ENCODE measurements at regions not wholly inside any gene's neighbourhood (a gene's known extent, or its start where the extent isn't known, plus 50 kb on each side); places are given as distances from the start of the nearest gene placed in this dataset.

GRCh38 chr14:83969998-83970397, 1559.9 kb upstream of the FLRT2 start:
- TF ChIP-seq EZH2phosphoT487 (IDR thresholded peaks at IDR 0.05; ENCODE audit: insufficient read depth, low read depth) (no peak), EZH2 (IDR thresholded peaks at IDR 0.05; ENCODE audit: insufficient read depth, poor library complexity, severe bottlenecking) (no peak)
- Histone ChIP-seq H3K4me3 (no peak overlapping the region), H3K9me3 (ENCODE audit: low read depth) (peaks cover 3% of the 10 kb centered on the region), H3K4me1 (ENCODE audit: insufficient read depth) (no peaks in the 10 kb centered on the region), H3K27me3 (replicated peaks; ENCODE audit: insufficient read depth) (no peaks in the 10 kb centered on the region), H3K9ac (no peak overlapping the region), H3K9me2 (ENCODE audit: insufficient read depth) (no peaks in the 10 kb centered on the region), H3K79me2 (ENCODE audit: insufficient read depth) (no peaks in the 10 kb centered on the region), H3K27ac (no peak overlapping the region), H2AFZ (no peak overlapping the region), H3F3A (ENCODE audit: insufficient read depth) (no peaks in the 10 kb centered on the region), H3K4me2 (ENCODE audit: unreplicated experiment) (no peak overlapping the region), H4K20me1 (ENCODE audit: insufficient read depth) (no peaks in the 10 kb centered on the region), H3K36me3 (ENCODE audit: low read depth) (no peaks in the 10 kb centered on the region)
- no peak for DNase-seq
- in situ Hi-C loops (cut with MboI): no loop called here
- WGBS, 2 experiments (ENCODE audit: low coverage in 1 of 2, low lambda C conversion rate in 2 of 2, missing lambda C conversion rate in 2 of 2): 3 to 4% methylated on average over 5 of the region's 5 CpGs

- TF ChIP-seq EZH2 (IDR thresholded peaks at IDR 0.05; ENCODE audit: insufficient read depth, poor library complexity, severe bottlenecking) (no peak), EZH2phosphoT487 (IDR thresholded peaks at IDR 0.05; ENCODE audit: insufficient read depth, low read depth) (no peak)
Observed at GRCh38 chr14:83972631-83973030, 1557.3 kb upstream of the FLRT2 start.

GRCh38 chr14:83974647-83975163, 1555.2 kb upstream of the FLRT2 start:
- no peak overlapping the region for H3K4me2 ChIP-seq (ENCODE audit: unreplicated experiment)
- WGBS, 2 experiments (ENCODE audit: low coverage in 1 of 2, low lambda C conversion rate in 2 of 2, missing lambda C conversion rate in 2 of 2): 41 to 42% methylated on average over 5 of the region's 5 CpGs
- no peaks in the 10 kb centered on the region for H3K9me3 ChIP-seq (ENCODE audit: low read depth)
- H3K4me3 ChIP-seq: no peak overlapping the region
- no peaks in the 10 kb centered on the region for H3K27me3 ChIP-seq (replicated peaks; ENCODE audit: insufficient read depth)
- H2AFZ ChIP-seq: no peak overlapping the region
- no peaks in the 10 kb centered on the region for H3K79me2 ChIP-seq (ENCODE audit: insufficient read depth)
- DNase-seq: no peak
- H3K9me2 ChIP-seq (ENCODE audit: insufficient read depth): no peaks in the 10 kb centered on the region
- no peaks in the 10 kb centered on the region for H3K4me1 ChIP-seq (ENCODE audit: insufficient read depth)
- in situ Hi-C loops (cut with MboI): no loop called here
- no peak for TF ChIP-seq EZH2 (IDR thresholded peaks at IDR 0.05; ENCODE audit: insufficient read depth, poor library complexity, severe bottlenecking)
- no peak for TF ChIP-seq EZH2phosphoT487 (IDR thresholded peaks at IDR 0.05; ENCODE audit: insufficient read depth, low read depth)
- H3K36me3 ChIP-seq (ENCODE audit: low read depth): no peaks in the 10 kb centered on the region
- H3K9ac ChIP-seq: no peak overlapping the region
- no peaks in the 10 kb centered on the region for H3F3A ChIP-seq (ENCODE audit: insufficient read depth)
- H3K27ac ChIP-seq: no peak overlapping the region
- H4K20me1 ChIP-seq (ENCODE audit: insufficient read depth): no peaks in the 10 kb centered on the region

More at GRCh38 chr14:83972631-83973030, 1557.3 kb upstream of the FLRT2 start:
- Histone ChIP-seq H3K4me1 (ENCODE audit: insufficient read depth) (no peaks in the 10 kb centered on the region), H2AFZ (no peak overlapping the region), H3K9me2 (ENCODE audit: insufficient read depth) (no peaks in the 10 kb centered on the region), H4K20me1 (ENCODE audit: insufficient read depth) (no peaks in the 10 kb centered on the region), H3K79me2 (ENCODE audit: insufficient read depth) (no peaks in the 10 kb centered on the region), H3K4me3 (no peak overlapping the region), H3K9ac (no peak overlapping the region), H3K36me3 (ENCODE audit: low read depth) (no peaks in the 10 kb centered on the region), H3K27ac (no peak overlapping the region), H3K4me2 (ENCODE audit: unreplicated experiment) (no peak overlapping the region), H3K9me3 (ENCODE audit: low read depth) (no peaks in the 10 kb centered on the region), H3K27me3 (replicated peaks; ENCODE audit: insufficient read depth) (no peaks in the 10 kb centered on the region), H3F3A (ENCODE audit: insufficient read depth) (no peaks in the 10 kb centered on the region)
- in situ Hi-C loops (cut with MboI): no loop called here
- no peak for DNase-seq
- WGBS, 2 experiments (ENCODE audit: low coverage in 1 of 2, low lambda C conversion rate in 2 of 2, missing lambda C conversion rate in 2 of 2): 12 to 21% methylated on average over 3 of the region's 3 CpGs

- H3K27ac ChIP-seq: no peak overlapping the region
- in situ Hi-C loops (cut with MboI): no loop called here
Observed at GRCh38 chr14:83975435-83975834, 1554.5 kb upstream of the FLRT2 start.

More at GRCh38 chr14:83975435-83975834, 1554.5 kb upstream of the FLRT2 start:
- Histone ChIP-seq H3K79me2 (ENCODE audit: insufficient read depth) (no peaks in the 10 kb centered on the region), H3K27me3 (replicated peaks; ENCODE audit: insufficient read depth) (no peaks in the 10 kb centered on the region), H2AFZ (no peak overlapping the region), H3K4me3 (no peak overlapping the region), H3K36me3 (ENCODE audit: low read depth) (no peaks in the 10 kb centered on the region), H3K9ac (no peak overlapping the region), H3F3A (ENCODE audit: insufficient read depth) (no peaks in the 10 kb centered on the region), H3K4me2 (ENCODE audit: unreplicated experiment) (no peak overlapping the region), H3K9me2 (ENCODE audit: insufficient read depth) (no peaks in the 10 kb centered on the region), H3K4me1 (ENCODE audit: insufficient read depth) (no peaks in the 10 kb centered on the region), H4K20me1 (ENCODE audit: insufficient read depth) (no peaks in the 10 kb centered on the region), H3K9me3 (ENCODE audit: low read depth) (no peaks in the 10 kb centered on the region)
- TF ChIP-seq EZH2 (IDR thresholded peaks at IDR 0.05; ENCODE audit: insufficient read depth, poor library complexity, severe bottlenecking) (no peak), EZH2phosphoT487 (IDR thresholded peaks at IDR 0.05; ENCODE audit: insufficient read depth, low read depth) (no peak)
- 2 to 5% methylated on average over 2 of the region's 2 CpGs for WGBS, 2 experiments (ENCODE audit: low coverage in 1 of 2, low lambda C conversion rate in 2 of 2, missing lambda C conversion rate in 2 of 2)
- DNase-seq: no peak
